Suppressor macrophage treated with lipopolysaccharide for 1 hour (primary cell): ENCODE measurements at regions not wholly inside any gene's neighbourhood (a gene's known extent, or its start where the extent isn't known, plus 50 kb on each side); places are given as distances from the start of the nearest gene placed in this dataset.
A peak's percentile ranks its signal among the peaks of the same experiment; 100 is the strongest.
"Not testable (repeated sequence)": the region's sequence is repeated elsewhere in the genome, so short reads cannot be mapped to it uniquely, and the experiment has no call there.

ENCODE experiments used
- DNase-seq, 3 donors: peaks; one replicate each; pipeline ENCODE4 v3.0.0-alpha.2; 2020 to 2022

DNA sequence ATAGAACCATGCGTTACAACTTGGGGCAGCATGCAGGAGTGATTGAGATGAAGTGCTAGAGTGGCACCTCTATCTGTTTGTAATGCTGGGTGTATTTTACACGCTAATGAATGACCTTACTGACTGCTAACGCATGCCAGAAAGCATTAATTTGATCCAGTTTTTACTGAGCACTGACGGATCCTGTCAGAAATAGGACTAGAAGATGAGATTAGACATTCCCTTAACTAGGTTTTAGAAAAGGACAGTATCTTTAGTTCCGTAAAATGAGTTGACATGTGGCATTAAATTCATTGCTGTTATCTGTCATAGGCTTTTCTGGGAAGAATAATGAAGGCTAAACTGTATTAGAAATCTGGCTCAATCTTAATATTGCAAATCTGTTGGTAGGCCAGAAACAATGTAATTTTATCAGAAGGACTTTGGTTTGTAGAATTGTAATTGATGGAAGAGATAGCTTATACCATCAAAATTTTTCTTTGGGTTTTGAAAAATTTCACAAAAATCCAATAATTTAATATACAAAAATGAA lies 140.4 kb upstream of the WDFY3 start:
- DNase-seq: no peak

- no peak for DNase-seq
Measured at GRCh38 chr4:85107553-85107952, 141.1 kb upstream of the WDFY3 start.

DNA sequence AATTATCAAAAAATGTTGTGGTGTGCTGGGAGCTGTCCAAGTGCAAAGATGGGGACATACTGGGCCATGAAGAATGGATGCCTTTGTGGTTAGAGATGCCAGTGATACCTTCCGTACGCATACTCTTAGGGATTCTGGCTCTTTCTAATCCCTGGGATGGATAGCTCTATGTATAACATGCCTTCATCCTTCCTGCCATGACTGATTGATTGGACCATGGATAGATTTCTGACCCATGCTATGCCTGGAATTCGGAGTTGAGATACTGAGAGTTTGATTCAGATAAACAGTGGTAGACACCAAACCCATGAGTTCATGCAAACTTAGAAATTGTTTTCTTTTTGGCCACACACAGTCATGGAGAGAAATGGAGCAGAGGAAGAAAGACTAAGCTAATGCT lies 147.2 kb upstream of the WDFY3 start:
- no peak for DNase-seq

- DNase-seq: no peak
Measured at GRCh38 chr4:85114526-85114925, 148.0 kb upstream of the WDFY3 start.

DNA sequence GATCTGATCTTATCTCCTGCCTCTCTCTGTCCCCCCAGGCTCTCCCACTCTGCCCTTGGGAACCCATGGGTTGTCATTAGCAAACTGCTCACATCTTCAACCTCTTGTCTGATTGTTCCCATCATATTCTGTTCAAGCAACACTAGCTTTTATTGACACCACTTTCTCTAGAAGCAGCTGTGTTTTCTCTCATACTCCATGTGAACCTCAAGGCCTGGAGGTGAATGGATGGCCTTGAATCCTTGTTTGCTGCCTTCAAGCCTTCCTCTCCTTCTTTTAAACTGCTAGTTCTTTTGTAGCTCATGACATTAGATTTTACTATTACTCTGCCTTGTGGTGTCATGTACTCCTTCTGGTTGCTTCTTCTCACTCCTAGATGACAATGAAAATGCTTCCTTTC lies 149.5 kb upstream of the WDFY3 start:
- DNase-seq: no peak

- no peak for DNase-seq
Measured at GRCh38 chr4:85125688-85126087, 159.2 kb upstream of the WDFY3 start.

- no peak for DNase-seq
Measured at GRCh38 chr4:85126991-85127591, 160.6 kb upstream of the WDFY3 start.

DNA sequence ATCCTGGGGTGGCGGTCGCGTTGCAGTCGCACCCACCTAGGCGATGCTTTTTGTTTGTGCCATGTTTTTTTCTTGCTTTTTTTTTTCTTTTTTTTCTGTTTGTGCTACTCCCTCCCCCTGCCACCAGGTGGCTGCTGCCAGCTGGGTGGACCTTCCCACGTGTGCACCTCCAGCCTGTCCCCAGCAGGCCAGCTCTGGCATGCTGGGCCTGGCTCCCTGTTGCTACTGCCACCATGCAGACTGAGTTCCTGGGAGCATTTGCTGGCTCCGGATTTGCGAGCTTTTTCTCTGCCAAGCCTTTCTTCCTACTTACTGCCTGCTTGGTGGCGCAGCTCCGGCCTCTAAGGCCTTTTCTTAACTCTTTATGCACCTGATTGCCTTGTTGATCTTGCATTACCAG lies 161.2 kb upstream of the WDFY3 start:
- peak in 2 of 3 donors; percentile 4 to 20 for DNase-seq

DNA sequence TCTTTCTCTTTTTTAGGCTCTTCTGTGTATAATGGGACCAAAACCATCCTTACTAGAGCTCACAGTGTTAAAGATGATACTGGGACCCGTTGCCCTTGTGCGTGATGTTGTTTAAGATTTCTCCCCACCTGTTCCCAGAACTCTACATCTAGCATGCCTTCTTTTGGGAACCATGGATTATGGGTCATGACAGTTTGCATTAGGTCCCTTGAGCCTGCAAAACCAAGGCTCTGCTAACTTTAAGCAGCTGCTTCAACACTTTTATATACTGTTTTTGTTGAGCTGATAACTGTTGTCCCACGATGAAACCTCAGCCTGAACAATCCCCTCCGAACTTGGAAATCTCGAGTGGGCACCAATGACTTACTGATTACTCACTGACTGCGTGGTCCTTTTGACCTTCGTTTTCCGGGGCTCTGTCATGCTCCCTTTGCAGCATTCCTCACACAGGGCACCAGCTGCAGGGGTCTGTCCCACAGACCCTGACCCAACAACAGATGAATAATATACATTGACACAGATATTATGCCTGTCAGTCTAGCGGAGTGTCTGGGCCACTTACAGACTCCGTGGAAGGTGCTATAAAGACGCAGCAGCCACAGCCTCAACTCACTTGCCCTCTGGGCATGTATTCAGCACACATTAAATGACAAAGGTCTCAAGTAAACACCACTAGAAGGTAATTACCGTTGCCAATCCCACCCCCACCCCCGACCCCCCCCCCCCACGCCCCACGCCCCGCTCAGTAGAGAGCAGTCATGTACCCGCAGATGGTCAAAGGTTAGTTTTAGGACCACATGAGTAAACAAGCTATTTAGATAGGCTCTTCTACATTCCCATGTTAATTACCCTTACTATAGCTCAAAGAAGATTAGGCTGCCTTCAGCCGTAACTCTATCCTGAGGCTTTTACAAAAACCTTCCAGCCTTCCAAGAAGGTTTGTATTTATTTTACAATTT lies 162.0 kb upstream of the WDFY3 start:
- no peak for DNase-seq

- DNase-seq: not testable (repeated sequence)
Measured at GRCh38 chr4:85129354-85130125, 163.1 kb upstream of the WDFY3 start.

DNA sequence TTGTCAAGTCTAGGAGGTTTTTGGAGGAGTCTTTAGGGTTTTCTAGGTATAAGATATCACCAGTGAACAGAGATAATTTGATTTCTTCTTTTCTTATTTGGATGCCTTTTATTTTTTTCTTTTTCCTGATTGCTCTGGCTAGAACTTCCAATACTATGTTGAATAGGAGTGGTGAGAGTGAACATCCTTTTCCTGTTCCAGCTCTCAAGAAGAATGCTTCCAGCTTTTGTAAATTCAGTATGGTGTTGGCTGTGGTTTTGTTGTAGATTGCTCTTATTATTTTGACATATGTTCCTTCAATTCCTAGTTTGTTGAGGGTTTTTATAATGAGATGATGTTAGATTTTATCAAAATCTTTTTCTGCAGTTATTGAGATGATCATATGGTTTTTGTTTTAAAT lies 165.6 kb upstream of the WDFY3 start:
- DNase-seq: no peak

DNA sequence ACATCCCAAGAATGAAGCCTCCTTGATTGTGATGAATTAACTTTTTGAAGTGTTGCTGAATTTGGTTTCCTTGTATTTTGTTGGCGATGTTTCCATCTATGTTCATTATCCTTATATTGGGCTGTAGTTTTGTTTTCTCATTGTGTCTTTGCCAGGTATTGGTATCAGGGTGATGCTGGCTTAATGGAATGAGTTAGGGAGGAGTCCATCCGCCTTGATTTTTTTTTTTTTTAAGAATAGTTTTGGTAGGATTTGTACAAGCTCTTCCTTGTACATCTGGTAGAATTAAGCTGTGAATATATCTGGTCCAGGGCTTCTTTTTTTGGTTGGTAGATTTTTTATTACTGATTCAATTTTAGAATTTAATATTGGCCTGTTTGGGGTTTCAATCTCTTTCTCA lies 166.1 kb upstream of the WDFY3 start:
- no peak for DNase-seq

DNA sequence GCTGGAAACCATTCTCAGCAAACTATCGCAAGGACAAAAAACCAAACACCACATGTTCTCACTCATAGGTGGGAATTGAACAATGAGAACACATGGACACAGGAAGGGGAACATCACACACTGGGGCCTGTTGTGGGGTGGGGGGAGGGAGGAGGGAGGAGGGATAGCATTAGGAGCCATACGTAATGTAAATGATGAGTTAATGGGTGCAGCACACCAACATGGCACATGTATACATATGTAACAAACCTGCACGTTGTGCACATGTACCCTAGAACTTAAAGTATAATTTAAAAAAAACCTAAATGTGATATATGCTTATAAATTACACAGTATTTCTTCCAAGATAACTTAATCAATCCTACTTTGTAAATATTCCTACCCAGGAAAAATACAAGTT lies 173.3 kb upstream of the WDFY3 start:
- DNase-seq: not testable (repeated sequence)

- DNase-seq: no peak
Measured at GRCh38 chr4:85142451-85142850, 176.0 kb upstream of the WDFY3 start.

GRCh38 chr4:85147481-85148076 lies 181.1 kb upstream of the WDFY3 start:
- DNase-seq: peak; percentile 57 to 80 (median 80)

- no peak for DNase-seq
Measured at GRCh38 chr4:85149676-85150075, 183.2 kb upstream of the WDFY3 start.

GRCh38 chr4:85151371-85151770 lies 184.9 kb upstream of the WDFY3 start:
- DNase-seq: no peak

DNA sequence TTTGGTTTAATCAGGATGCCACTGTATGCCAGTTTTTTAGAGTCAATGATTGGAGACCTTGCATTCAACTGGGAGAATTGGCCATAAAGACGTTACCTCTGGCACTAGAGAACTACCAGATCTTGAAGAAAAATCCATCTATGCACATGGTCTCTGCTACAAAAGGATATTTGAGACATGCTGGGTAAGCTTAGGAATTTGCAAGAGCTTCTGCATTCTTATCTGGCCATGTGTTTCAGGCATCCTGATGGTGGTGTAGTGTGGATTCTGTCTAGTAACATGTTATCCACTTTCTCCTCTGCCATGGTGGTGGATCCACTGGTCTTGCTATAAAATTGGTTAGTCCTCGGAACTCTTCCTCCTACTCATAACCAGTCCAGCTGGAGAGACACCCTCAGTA lies 185.3 kb upstream of the WDFY3 start:
- no peak for DNase-seq

DNA sequence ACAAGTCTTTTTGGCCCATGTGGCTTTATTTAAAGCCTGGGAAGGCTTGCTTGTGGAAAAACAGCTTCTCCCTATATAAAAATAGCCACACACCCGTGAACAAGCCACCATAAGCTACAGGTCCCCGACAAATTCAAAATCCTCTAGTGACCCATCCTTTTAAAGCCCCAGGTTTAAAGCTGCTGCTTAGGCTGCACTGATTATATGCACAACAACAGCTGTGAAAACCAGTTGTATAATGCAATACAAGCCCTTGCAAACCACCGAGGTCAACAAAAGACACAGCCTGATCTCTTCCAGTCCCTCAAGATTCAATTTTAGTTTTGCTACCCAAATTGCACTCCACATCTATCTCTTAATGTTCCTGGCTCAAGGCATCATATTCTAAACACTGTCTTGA lies 186.0 kb upstream of the WDFY3 start:
- DNase-seq: no peak

GRCh38 chr4:85153221-85153620 lies 186.7 kb upstream of the WDFY3 start:
- no peak for DNase-seq

DNA sequence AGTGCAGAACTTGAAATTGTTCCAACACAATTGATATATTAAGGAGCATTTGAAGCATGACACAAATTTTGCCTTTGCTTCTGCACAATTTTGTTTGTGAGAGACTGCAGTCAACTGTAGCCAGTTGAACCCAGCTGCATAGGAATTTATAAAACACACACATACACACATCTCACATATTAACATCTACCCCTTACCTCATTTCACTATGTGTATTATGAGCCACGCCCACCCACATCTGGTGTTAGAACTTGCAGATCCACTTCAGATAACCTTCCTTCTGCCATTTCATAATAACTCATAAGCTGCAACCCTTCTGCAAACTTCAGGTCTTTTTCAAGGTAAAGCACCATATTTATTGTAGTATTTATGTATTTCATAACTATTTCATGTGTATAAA lies 188.1 kb upstream of the WDFY3 start:
- DNase-seq: no peak

DNA sequence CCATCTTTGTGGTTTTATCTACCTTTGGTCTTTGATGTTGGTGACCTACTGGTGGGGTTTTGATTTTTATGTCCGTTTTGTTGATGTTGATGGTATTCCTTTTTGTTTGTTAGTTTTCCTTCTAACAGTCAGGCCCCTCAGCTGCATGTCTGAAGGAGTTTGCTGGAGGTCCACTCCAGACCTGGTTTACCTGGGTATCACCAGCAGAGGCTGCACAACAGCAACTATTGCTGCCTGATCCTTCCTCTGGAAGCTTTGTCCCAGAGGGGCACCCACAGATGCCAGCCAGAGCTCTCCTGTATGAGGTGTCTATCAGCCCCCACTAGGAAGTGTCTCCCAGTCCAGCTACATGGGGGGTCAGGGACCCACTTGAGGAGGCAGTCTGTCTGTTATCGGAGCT lies 199.3 kb upstream of the WDFY3 start:
- DNase-seq: no peak

- DNase-seq: no peak
Measured at GRCh38 chr4:85166318-85166717, 199.8 kb upstream of the WDFY3 start.
